Activated naive CD4-positive, alpha-beta T cell treated with anti-CD3 and anti-CD28 coated beads, Interleukin-2, amount 10 ng/mL, durations not matched to agents 7 days and 5 days (primary cell): ENCODE measurements at regions not wholly inside any gene's neighbourhood (a gene's known extent, or its start where the extent isn't known, plus 50 kb on each side); places are given as distances from the start of the nearest gene placed in this dataset.
"Not testable (repeated sequence)": the region's sequence is repeated elsewhere in the genome, so short reads cannot be mapped to it uniquely, and the experiment has no call there.

Source experiments
- CTCF ChIA-PET: fragments of 350-600 bp; sonication (Branson Sonifier 250); formaldehyde crosslinking; loops from one replicate; lab custom pipeline; 2021; ENCODE audit warnings: antibody characterized with exemption; lab: Charles Lee
- DNase-seq: peaks from one replicate; pipeline ENCODE4 v3.0.0-alpha.2; 2020
- H3K27ac Mint-ChIP-seq: one replicate; pipeline ENCODE4 v1.8.0; 2021; ENCODE audit warnings: mild to moderate bottlenecking, moderate library complexity, mixed read lengths
- H3K27me3 Mint-ChIP-seq: one replicate; pipeline ENCODE4 v1.8.0; 2021; ENCODE audit warnings: mild to moderate bottlenecking, mixed read lengths
- H3K36me3 Mint-ChIP-seq: one replicate; pipeline ENCODE4 v1.8.0; 2021; ENCODE audit warnings: mixed read lengths
- H3K4me1 Mint-ChIP-seq: one replicate; pipeline ENCODE4 v1.8.0; 2021; ENCODE audit warnings: mixed read lengths
- H3K4me3 Mint-ChIP-seq: one replicate; pipeline ENCODE4 v1.8.0; 2021; ENCODE audit warnings: mild to moderate bottlenecking, moderate library complexity, mixed read lengths
- H3K9me3 Mint-ChIP-seq: one replicate; pipeline ENCODE4 v1.8.0; 2021; ENCODE audit warnings: mixed read lengths

DNA sequence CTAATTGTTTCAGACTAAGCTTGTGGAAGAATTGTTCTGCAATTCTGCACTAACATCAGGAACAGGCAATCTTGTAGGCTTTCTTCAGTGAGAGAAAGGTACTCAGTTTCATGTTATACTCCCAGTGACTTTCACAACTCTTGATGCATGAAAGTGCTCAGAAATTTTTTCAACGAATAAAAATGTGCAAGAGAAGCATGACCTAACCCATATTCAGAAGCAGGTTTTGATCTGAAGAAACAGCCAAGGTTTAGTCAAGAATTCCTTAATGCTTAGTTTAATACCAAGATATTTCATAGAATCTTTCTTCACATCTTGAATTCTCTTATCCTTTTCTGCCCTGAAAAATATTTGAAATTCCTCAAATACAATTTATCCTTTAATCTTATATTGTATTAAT is 197.2 kb upstream of the CSNK1A1L start:
- CTCF ChIA-PET: no interaction called here
- Mint-ChIP-seq H3K4me1 (no peaks in the 10 kb centered on the region), H3K9me3 (peaks cover 6% of the 10 kb centered on the region)

GRCh38 chr13:37295573-37295972 is 190.1 kb upstream of the CSNK1A1L start:
- Mint-ChIP-seq H3K27me3 (no peaks in the 10 kb centered on the region), H3K4me1 (no peaks in the 10 kb centered on the region), H3K36me3 (no peaks in the 10 kb centered on the region), H3K4me3 (no peak overlapping the region), H3K27ac (no peak overlapping the region), H3K9me3 (peaks cover 9% of the 10 kb centered on the region)
- CTCF ChIA-PET: no interaction called here
- no peak for DNase-seq

More for the DNA sequence above, 197.2 kb upstream of the CSNK1A1L start:
- Mint-ChIP-seq H3K36me3 (no peaks in the 10 kb centered on the region), H3K27me3 (no peaks in the 10 kb centered on the region), H3K4me3 (no peak overlapping the region), H3K27ac (no peak overlapping the region)
- DNase-seq: no peak

GRCh38 chr13:37295071-37295470 is 189.6 kb upstream of the CSNK1A1L start:
- no peak for DNase-seq
- no peaks in the 10 kb centered on the region for H3K4me1 Mint-ChIP-seq
- CTCF ChIA-PET: no interaction called here
- H3K36me3 Mint-ChIP-seq: no peaks in the 10 kb centered on the region
- no peaks in the 10 kb centered on the region for H3K27me3 Mint-ChIP-seq
- H3K27ac Mint-ChIP-seq: no peak overlapping the region
- peaks cover 9% of the 10 kb centered on the region for H3K9me3 Mint-ChIP-seq
- no peak overlapping the region for H3K4me3 Mint-ChIP-seq

GRCh38 chr13:37294472-37294871 is 189.0 kb upstream of the CSNK1A1L start:
- CTCF ChIA-PET: no interaction called here
- Mint-ChIP-seq H3K36me3 (no peaks in the 10 kb centered on the region), H3K4me3 (no peak overlapping the region), H3K27me3 (no peaks in the 10 kb centered on the region), H3K4me1 (no peaks in the 10 kb centered on the region), H3K27ac (no peak overlapping the region), H3K9me3 (peaks cover 9% of the 10 kb centered on the region)
- DNase-seq: no peak

DNA sequence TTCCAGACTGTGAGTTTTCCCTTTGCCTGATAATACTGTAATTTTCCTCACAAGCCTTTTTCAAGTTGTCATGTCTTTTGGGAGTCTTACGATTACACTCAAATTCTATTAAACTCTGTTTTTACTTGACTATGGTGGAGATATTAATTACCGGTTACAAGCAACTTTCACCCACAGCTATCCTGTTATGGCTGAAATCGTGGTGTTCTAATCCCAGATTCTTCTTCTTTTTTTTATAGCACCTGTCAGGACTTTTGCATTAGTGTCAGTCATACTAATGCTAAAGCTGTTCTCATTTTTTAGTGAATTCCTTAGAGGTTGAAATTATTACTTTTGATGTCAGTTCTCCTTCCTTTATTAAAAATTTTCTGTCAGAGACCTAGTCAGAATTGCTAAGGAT is 187.8 kb upstream of the CSNK1A1L start:
- Mint-ChIP-seq H3K4me3 (no peak overlapping the region), H3K36me3 (no peaks in the 10 kb centered on the region), H3K27me3 (no peaks in the 10 kb centered on the region), H3K4me1 (no peaks in the 10 kb centered on the region), H3K9me3 (peaks cover 6% of the 10 kb centered on the region), H3K27ac (no peak overlapping the region)
- CTCF ChIA-PET: no interaction called here
- DNase-seq: no peak

GRCh38 chr13:37290716-37291505 is 185.4 kb upstream of the CSNK1A1L start:
- Mint-ChIP-seq H3K27ac (no peak overlapping the region), H3K9me3 (peaks cover 6% of the 10 kb centered on the region), H3K27me3 (no peaks in the 10 kb centered on the region), H3K36me3 (no peaks in the 10 kb centered on the region), H3K4me1 (no peaks in the 10 kb centered on the region), H3K4me3 (no peak overlapping the region)
- DNase-seq: no peak
- CTCF ChIA-PET: no interaction called here

DNA sequence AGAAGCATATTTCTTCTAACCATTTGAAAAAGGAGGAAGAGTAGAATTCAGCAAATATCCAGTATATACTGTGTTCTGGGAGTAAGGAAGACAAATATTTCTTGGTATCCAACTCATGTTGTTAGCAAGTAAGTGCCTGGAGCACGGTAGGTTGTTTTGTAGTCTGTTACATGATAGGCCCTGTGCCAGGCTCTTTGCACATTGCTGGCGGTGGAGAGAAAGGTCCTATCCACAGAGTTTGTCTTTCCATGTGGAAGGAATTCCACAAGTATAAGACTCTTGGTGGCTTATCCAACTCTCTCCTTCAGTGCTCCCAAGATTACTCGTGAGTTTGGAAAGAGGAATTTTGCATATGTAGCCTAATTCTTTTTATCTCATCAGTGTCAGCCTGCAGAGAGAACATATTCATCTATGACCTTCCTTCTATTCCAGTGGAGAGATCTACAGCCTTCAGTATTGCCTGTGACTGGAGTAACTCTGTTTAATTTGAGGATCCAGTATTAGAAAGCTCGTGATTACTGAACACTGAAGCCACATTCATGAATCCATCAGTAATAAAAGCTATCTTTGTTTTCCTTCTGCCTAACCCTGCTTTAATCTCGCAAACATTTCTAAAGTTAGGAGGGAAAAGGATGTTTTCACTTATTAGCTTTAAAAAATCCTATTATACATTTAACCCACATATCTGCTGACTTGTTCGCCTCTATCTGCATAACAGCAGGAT is 183.9 kb upstream of the CSNK1A1L start:
- no peak for DNase-seq
- H3K4me1 Mint-ChIP-seq: no peaks in the 10 kb centered on the region
- H3K27me3 Mint-ChIP-seq: no peaks in the 10 kb centered on the region
- H3K36me3 Mint-ChIP-seq: no peaks in the 10 kb centered on the region
- H3K9me3 Mint-ChIP-seq: peaks cover 6% of the 10 kb centered on the region
- H3K27ac Mint-ChIP-seq: no peak overlapping the region
- CTCF ChIA-PET: no interaction called here
- H3K4me3 Mint-ChIP-seq: no peak overlapping the region

DNA sequence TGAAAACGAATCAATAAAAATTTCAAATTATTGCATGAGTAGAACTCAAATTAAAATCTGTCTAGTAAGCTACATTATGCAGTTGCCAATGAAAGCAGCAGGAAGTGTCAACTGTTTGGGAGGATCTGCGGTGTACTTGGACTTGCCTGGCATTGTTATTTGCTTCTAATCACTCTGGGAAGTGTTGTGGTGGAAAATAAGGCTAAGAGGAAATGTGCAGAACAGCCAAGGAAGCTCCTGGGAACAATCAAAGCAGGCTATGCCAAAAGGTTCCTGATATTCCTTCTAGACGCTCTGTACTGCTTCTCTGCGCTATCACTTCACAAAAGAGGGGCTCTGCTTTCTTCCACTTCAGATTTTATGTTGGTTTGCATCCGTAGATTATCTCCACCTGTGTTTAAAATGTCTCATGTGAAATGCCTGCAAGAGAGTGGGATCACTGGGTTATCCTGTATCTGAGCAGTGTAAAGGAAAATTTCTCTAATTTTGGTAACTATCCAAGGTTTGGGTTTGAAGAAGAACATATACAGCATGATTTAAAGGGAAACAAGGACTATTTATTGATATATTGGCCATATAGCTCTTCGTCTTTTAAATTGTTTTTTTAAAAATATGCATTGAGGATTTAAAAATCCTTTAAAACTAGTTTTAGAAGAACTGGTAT is 182.7 kb upstream of the CSNK1A1L start:
- Mint-ChIP-seq H3K4me3 (no peak overlapping the region), H3K9me3 (peaks cover 6% of the 10 kb centered on the region), H3K27ac (no peak overlapping the region), H3K36me3 (no peaks in the 10 kb centered on the region), H3K27me3 (no peaks in the 10 kb centered on the region), H3K4me1 (no peaks in the 10 kb centered on the region)
- DNase-seq: no peak
- CTCF ChIA-PET: no interaction called here

- H3K4me3 Mint-ChIP-seq, H3K4me1 Mint-ChIP-seq, H3K27ac Mint-ChIP-seq, H3K36me3 Mint-ChIP-seq, H3K27me3 Mint-ChIP-seq, CTCF ChIA-PET, H3K9me3 Mint-ChIP-seq, DNase-seq: not testable (repeated sequence)
These were observed 174.8 kb upstream of the CSNK1A1L start for GRCh38 chr13:37280231-37280630.

- Mint-ChIP-seq H3K27me3 (no peaks in the 10 kb centered on the region), H3K9me3 (peaks cover 9% of the 10 kb centered on the region)
These were observed 172.1 kb upstream of the CSNK1A1L start for GRCh38 chr13:37277435-37278144.

GRCh38 chr13:37277007-37277406 is 171.5 kb upstream of the CSNK1A1L start:
- DNase-seq: no peak
- H3K27ac Mint-ChIP-seq: no peak overlapping the region
- no peak overlapping the region for H3K4me3 Mint-ChIP-seq
- no peaks in the 10 kb centered on the region for H3K4me1 Mint-ChIP-seq
- no peaks in the 10 kb centered on the region for H3K27me3 Mint-ChIP-seq
- peaks cover 9% of the 10 kb centered on the region for H3K9me3 Mint-ChIP-seq
- H3K36me3 Mint-ChIP-seq: no peaks in the 10 kb centered on the region
- CTCF ChIA-PET: no interaction called here

More at GRCh38 chr13:37277435-37278144, 172.1 kb upstream of the CSNK1A1L start:
- CTCF ChIA-PET: no interaction called here
- Mint-ChIP-seq H3K36me3 (no peaks in the 10 kb centered on the region), H3K27ac (no peak overlapping the region), H3K4me3 (no peak overlapping the region), H3K4me1 (no peaks in the 10 kb centered on the region)
- no peak for DNase-seq

DNA sequence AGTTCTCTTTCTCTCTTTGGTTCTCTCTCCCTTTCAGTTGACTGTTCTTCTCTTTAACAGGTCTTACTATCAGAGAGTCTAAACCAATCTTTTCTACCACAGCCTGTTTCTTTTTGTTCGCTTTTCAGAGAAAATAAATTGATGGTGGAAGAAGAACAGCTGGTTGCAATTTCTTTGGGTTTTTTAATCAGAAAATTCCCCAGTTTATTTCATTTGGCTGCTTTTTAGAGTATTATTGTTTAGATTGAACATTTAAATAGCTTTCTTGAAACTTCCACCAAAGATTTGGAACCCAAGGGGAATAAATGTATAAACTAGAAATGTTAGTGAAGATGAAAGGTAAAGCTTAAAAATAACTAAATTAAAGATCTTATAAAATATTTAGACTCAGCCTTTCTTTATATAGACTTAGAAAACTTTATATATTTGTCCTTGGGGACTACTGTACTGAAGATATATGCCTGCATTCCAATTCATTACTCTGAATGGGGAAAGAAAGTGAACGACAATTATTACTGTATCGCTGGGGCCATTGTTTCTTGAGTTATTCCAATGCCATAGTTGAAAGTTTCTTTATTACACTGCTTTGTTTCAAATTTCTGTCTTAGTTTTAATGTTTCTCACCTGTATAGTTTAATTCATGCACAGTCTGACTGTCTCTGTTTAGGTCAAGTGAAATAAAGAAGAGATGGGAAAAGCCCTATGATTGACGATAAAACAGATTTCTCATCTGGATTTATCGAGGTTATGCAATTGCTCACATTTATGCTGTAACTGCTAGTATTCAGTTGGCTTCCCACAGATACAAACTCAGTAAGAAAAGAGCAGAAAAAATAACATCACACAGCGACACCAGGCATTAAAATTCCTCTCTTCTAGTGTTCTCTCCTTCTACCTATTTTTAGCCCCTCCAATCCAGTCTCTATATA is 169.4 kb upstream of the CSNK1A1L start:
- no peak overlapping the region for H3K4me3 Mint-ChIP-seq
- no peaks in the 10 kb centered on the region for H3K27me3 Mint-ChIP-seq
- DNase-seq: no peak
- H3K4me1 Mint-ChIP-seq: no peaks in the 10 kb centered on the region
- CTCF ChIA-PET: no interaction called here
- peaks cover 7% of the 10 kb centered on the region for H3K9me3 Mint-ChIP-seq
- H3K36me3 Mint-ChIP-seq: no peaks in the 10 kb centered on the region
- H3K27ac Mint-ChIP-seq: no peak overlapping the region

DNA sequence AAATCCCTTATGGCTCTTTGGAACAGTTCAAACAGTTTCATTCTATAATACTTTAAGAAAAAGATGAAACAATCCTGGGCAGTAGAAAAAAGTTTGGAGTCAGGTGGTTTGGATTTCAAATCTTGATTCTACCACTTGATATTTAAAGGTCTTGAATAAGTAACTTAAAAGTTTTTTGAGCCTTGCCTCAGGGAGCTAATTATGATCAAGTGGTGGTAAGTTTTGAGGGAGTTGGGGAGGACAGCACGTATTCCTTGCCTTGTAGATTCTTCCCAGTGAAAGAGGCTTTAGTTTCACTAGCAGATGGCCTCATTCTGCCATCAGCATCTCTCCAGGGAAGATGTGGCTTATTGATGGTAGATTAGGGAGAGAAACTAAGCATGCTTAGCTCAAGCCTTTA is 168.4 kb upstream of the CSNK1A1L start:
- CTCF ChIA-PET: no interaction called here
- Mint-ChIP-seq H3K36me3 (no peaks in the 10 kb centered on the region), H3K27ac (no peak overlapping the region), H3K9me3 (peaks cover 7% of the 10 kb centered on the region), H3K4me3 (no peak overlapping the region), H3K27me3 (no peaks in the 10 kb centered on the region), H3K4me1 (no peaks in the 10 kb centered on the region)
- no peak for DNase-seq
